ENCODE measurements at regions not wholly inside any gene's neighbourhood (a gene's known extent, or its start where the extent isn't known, plus 50 kb on each side); places are given as distances from the start of the nearest gene placed in this dataset.

GRCh38 chr21:38959692-38960061, 153.9 kb downstream of the ETS2 start:
- no peak for DNase-seq (ENCODE audit: low read depth in 2 of 2, low spot score in 1 of 2)

DNA sequence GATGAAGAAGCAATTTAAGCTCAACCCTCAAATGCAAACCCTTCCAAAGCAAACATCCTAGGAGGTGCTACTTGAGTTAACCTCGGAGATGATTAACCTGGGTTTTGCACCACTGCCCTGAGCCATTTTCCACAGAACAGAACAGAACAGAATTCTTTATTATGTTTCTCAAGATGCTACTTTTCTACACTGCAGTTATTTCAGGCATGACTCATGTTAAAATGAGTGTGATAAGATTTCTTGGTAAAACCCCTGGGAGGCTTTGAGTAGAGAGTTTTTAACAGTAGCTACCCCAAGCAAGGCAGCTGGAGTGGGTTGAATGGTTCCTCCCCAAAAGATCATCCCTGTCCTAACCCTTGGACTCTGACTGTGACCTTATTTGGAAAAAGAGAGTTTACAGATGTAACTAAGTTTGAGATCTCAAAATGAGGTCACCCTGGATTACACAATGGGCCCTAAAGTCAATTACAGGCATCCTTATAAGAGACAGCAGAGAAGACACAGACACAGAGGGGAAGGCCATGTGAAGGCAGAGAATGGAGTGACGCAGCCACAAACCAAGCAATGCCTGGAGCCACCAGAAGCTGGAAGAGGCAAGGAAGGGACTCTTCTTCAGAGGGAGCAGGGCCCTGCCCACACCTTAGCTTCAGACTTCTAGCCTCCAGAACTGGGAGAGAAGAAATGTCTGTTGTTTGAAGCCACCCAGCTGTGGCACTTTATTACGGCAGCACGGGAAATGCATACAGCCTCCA, 153.4 kb downstream of the ETS2 start:
- no peak for DNase-seq (ENCODE audit: low read depth in 2 of 2, low spot score in 1 of 2)

- DNase-seq (ENCODE audit: low read depth in 2 of 2, low spot score in 1 of 2): no peak
These were observed 152.6 kb downstream of the ETS2 start for GRCh38 chr21:38958323-38958705.

- no peak for DNase-seq (ENCODE audit: low read depth in 2 of 2, low spot score in 1 of 2)
These were observed 152.0 kb downstream of the ETS2 start for GRCh38 chr21:38957575-38958322.

GRCh38 chr21:38956856-38957571, 151.3 kb downstream of the ETS2 start:
- DNase-seq (ENCODE audit: low read depth in 2 of 2, low spot score in 1 of 2): no peak

- DNase-seq (ENCODE audit: low read depth in 2 of 2, low spot score in 1 of 2): no peak
These were observed 150.8 kb downstream of the ETS2 start for GRCh38 chr21:38956521-38956855.

DNA sequence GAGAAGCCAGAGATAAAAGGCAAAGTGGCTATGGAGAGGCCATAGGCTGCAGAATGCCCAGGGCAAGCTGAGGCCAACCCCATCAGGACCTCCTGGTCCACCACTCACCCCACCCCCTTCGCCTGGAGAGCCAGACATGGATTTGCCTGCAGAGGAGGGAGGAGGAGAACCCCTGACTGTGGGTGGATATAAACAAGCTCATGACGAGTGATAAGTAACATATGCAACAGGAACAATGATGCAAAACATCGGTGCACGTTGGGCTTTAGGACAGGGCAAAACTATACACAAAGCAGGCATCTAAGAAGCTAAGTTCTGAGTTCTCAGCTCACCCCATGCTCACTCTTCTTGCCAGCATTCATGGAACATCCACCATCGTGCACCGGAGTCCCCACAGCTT, 150.3 kb downstream of the ETS2 start:
- DNase-seq (ENCODE audit: low read depth in 2 of 2, low spot score in 1 of 2): no peak

- DNase-seq (ENCODE audit: low read depth in 2 of 2, low spot score in 1 of 2): no peak
These were observed 149.8 kb downstream of the ETS2 start for GRCh38 chr21:38955495-38955894.

DNA sequence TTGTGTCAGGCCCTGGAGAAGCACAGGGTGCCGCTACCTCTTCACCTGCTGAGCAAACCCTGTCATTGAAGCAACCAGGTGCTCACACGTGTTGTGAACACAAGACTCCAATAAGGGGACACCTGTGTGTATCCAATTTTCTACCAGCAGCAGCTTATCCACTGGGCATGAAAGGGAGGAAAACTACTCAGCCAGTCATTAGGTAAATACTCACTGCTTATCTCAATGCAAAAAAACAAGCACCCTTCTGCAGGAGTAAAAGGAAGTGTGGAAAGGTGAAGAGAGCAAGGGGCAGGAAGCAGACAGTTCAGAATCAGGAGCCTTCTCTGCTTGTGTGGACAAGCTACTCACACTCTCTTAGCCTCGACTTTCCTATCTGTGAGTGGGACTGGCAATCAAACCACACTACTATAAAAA, 148.9 kb downstream of the ETS2 start:
- DNase-seq (ENCODE audit: low read depth in 2 of 2, low spot score in 1 of 2): no peak

- no peak for DNase-seq (ENCODE audit: low read depth in 2 of 2, low spot score in 1 of 2)
These were observed 147.8 kb downstream of the ETS2 start for GRCh38 chr21:38953516-38953915.

GRCh38 chr21:38952890-38953289, 147.2 kb downstream of the ETS2 start:
- no peak for DNase-seq (ENCODE audit: low read depth in 2 of 2, low spot score in 1 of 2)

- DNase-seq (ENCODE audit: low read depth in 2 of 2, low spot score in 1 of 2): no peak
These were observed 145.5 kb downstream of the ETS2 start for GRCh38 chr21:38951095-38951730.

DNA sequence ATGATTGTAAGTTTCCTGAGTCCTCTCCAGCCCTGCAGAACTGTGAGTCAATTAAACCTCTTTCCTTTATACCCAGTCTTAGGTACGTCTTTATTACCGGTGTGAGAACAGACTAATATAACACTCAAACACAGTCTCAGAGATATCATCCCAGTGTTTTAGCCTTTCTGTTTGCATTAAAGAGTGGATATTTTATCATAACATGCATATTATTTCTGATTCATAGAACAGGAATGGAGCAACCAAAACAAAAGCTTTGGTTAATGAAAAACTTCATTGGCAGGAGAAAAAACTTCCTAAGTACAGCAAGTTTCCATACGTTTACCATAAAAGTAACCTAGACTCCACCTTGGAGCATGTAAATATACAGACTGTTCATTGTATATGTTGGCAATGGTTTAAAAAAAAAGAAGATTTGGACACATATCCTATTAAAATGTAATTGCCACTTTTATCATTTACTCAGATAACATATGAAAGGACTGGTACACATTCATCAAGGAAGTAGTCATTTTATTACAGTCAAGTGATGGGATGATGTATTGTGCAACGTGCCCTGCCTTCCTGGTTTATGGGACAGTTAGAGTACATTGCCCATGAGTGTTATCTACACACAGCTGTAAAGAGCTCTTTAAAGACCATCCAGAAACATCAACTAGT, 144.8 kb downstream of the ETS2 start:
- DNase-seq (ENCODE audit: low read depth in 2 of 2, low spot score in 1 of 2): no peak

DNA sequence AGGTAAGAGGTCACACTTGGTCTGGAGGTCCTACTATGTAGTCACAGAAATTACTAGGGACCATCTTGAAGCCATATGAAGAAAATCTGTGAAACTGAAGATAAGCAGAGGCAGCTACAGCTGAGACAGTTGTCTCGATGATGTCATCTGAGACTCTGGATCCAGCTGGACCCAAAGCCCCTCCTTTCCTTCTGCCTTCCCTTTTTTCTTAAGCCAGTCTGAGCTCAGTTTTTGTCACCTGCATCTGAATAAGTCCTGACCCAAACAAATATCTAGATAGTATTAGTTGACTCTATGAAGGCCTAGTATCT, 143.3 kb downstream of the ETS2 start:
- no peak for DNase-seq (ENCODE audit: low read depth in 2 of 2, low spot score in 1 of 2)

DNA sequence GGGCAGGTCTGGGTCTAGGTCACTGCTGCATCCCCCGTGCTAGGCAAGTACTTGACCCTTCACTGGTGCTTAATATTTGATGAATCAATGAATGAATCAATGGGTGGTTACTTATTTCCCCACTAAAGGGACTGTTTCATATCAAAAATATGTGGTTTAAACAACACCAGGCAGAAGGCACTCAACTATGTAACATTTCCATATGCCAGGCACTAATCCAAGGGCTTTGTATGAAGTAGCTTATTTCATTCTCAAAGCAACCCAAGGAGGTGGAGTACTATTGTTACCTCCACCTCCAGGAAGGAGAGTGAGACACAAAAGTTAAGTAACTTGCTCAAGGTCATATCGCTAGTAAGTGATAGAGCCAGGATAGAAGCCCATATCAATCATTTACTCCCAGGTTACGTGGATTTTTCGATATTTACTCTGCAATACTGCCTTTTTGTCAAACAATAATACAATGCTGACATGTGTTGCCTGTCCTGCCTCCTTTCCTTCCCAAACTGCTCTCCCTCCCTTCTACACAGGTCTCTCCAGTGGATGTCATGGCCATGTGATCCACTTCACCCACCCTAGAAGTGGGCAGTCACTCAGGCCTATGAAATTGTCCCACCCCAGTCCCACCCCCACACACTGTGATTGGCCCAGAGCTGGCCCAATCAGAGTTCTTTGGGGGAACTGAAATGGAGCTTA, 142.8 kb downstream of the ETS2 start:
- DNase-seq (ENCODE audit: low read depth in 2 of 2, low spot score in 1 of 2): no peak

GRCh38 chr21:38945545-38946245, 140.0 kb downstream of the ETS2 start:
- no peak for DNase-seq (ENCODE audit: low read depth in 2 of 2, low spot score in 1 of 2)

DNA sequence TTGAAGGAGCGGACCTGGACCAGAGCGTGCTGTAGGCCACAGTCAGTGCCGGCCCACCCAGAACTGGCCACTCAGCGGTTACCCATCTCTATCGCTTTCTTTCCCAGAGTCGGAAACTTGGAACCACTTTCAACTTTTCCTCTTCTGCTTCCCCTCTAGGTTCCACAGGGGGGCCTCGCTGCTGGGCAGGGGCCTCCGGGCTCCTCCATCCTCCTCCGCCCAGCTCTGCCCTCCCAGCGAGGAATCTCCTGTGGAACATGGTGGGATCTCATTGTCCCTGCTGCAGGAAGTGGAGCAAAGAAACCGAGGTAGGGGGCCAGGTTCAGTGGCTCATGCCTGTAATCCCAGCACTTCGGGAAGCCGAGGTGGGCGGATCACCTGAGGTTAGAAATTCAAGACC, 139.2 kb downstream of the ETS2 start:
- no peak for DNase-seq (ENCODE audit: low read depth in 2 of 2, low spot score in 1 of 2)

- DNase-seq (ENCODE audit: low read depth in 2 of 2, low spot score in 1 of 2): no peak
These were observed 138.7 kb downstream of the ETS2 start for GRCh38 chr21:38944402-38944801.

- no peak for DNase-seq (ENCODE audit: low read depth in 2 of 2, low spot score in 1 of 2)
These were observed 137.1 kb downstream of the ETS2 start for GRCh38 chr21:38942748-38943211.

GRCh38 chr21:38938769-38939168, 133.0 kb downstream of the ETS2 start:
- no peak for DNase-seq (ENCODE audit: low read depth in 2 of 2, low spot score in 1 of 2)

All from stimulated activated CD8-positive, alpha-beta memory T cell treated with anti-CD3 and anti-CD28 coated beads, Interleukin-4, amount 100 ng/mL, for 4 hours (primary cell).